Sigmoid colon (tissue), 4 donors: ENCODE measurements at regions not wholly inside any gene's neighbourhood (a gene's known extent, or its start where the extent isn't known, plus 50 kb on each side); places are given as distances from the start of the nearest gene placed in this dataset.

Experiments
- POLR2A ChIP-seq, 2 donors: fragments of 450-650 bp; IDR thresholded peaks; one replicate each; pipeline ENCODE4 v1.6.1; 2016; ENCODE audit warnings: antibody characterized with exemption in 2 of 2, mild to moderate bottlenecking in 2 of 2, moderate library complexity in 2 of 2
- POLR2AphosphoS5 ChIP-seq, 4 donors: sonication (generic); formaldehyde crosslinking; IDR thresholded peaks; one replicate each; pipeline ENCODE4 v1.6.1; 2017; ENCODE audit warnings: antibody characterized with exemption in 4 of 4

GRCh38 chr15:62431008-62431797 lies 266.1 kb upstream of the C2CD4B start:
- TF ChIP-seq POLR2AphosphoS5 (IDR thresholded peaks at IDR 0.05) (no peak), POLR2A (IDR thresholded peaks at IDR 0.05) (no peak)
